ENCODE measurements at regions not wholly inside any gene's neighbourhood (a gene's known extent, or its start where the extent isn't known, plus 50 kb on each side); places are given as distances from the start of the nearest gene placed in this dataset.

DNA sequence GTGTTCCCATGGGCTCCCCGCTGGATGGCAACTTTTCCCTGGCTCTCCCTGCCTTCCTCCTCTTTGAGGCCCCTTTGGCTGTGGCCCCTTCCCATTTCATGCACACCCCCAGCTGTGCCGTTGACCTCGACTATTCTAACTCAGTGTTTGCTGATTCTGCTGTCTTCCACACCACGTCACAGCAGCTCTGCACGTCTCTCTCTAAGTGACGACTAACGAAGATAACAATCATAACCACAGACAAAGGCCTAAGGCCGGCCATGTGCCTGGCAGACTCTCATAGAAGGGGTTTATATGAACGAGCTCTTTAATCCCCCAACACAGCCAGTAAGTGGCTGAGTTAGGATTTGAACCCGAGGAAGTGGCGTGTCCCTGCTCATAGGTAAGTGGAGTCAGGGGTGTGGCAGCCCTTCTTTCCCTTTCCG, 151.5 kb upstream of the SHH start:
- TF ChIP-seq, protein P1, sequence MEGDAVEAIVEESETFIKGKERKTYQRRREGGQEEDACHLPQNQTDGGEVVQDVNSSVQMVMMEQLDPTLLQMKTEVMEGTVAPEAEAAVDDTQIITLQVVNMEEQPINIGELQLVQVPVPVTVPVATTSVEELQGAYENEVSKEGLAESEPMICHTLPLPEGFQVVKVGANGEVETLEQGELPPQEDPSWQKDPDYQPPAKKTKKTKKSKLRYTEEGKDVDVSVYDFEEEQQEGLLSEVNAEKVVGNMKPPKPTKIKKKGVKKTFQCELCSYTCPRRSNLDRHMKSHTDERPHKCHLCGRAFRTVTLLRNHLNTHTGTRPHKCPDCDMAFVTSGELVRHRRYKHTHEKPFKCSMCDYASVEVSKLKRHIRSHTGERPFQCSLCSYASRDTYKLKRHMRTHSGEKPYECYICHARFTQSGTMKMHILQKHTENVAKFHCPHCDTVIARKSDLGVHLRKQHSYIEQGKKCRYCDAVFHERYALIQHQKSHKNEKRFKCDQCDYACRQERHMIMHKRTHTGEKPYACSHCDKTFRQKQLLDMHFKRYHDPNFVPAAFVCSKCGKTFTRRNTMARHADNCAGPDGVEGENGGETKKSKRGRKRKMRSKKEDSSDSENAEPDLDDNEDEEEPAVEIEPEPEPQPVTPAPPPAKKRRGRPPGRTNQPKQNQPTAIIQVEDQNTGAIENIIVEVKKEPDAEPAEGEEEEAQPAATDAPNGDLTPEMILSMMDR (IDR thresholded peaks at IDR 0.05) = no peak
- H3K4me3 ChIP-seq = no peak overlapping the region
- DNase-seq (ENCODE audit: low spot score) = peak; percentile 41

DNA sequence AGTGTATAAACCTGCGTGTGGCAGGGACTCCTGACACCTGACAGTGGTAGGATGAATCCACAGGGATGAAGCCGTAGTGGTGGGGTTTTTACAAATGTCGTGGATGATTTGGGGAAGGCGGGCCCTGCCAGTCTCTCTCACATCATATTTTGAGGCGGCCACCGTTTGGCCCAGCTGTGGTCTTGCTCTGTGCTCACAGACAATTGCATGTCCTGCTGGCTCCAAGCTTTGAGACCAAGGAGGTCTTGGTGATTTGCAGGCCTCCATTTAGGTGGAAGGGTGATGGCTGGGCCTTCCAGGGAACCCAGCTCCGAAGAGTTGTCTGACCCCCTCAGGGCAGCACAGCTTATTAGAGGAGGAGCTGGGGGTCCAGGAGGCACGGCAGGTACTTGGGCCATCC, 151.1 kb upstream of the SHH start:
- DNase-seq (ENCODE audit: low spot score) = peak; percentile 53
- TF ChIP-seq, protein P1 (IDR thresholded peaks at IDR 0.05) = no peak
- H3K4me3 ChIP-seq = no peak overlapping the region
- H3K27ac ChIP-seq = no peak overlapping the region

More for the DNA sequence above, 151.5 kb upstream of the SHH start:
- H3K27ac ChIP-seq = no peak overlapping the region

DNA sequence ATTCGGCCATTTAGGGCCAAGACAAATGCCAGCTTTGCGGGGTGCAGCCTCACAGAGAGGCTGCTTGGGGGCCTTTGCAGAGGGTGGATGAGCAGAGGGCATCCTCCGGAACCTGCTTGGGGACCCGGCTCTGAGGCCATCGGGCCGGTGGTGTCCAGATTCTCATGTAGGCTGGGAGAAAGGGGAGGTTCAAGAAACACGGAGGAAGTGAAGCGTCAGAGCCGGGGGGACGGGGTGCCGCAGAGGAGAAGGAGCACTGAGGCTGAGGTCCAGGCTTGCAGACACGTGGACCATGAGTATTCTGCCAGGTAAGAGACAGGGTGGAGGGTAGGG, 150.7 kb upstream of the SHH start:
- DNase-seq (ENCODE audit: low spot score) = peak; percentile 24
- H3K27ac ChIP-seq = no peak overlapping the region
- H3K4me3 ChIP-seq = no peak overlapping the region
- TF ChIP-seq, protein P1 (IDR thresholded peaks at IDR 0.05) = no peak

DNA sequence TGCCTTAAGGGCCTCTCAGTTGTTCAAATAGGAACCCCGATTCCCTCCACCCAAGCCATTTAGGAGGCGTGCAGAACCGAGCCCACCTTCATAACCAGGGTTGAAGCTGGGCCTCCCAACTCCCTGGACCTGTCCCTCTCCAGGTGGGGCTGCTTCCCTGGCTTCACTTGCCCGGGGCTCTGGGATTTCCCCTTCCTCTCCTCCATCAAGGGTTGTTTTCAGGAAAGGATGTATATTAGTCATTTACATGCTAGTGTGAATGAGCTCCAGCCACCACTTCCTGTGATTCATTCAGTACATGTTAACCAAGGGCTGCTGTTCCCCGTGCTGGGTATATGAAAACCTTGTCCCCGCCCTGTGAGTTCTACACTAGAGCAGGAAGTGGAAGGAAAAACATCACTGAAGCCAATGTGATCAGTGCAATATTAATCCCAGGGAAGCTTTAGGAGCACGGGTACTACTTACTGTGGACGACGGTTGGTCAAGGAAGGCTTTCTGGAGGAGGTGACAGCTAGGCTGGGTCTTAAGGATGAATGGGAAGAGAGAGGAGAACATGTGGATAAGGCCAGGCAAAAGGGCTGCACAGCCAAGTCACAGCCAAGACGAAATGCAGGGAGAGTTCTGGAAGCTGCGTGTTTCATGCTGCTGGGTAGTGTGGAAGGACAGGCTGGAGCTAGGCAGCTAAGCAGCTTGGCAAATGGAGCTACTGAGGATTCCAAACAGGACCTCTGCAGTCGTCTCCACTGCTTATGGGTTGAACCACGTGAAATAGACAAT, 150.1 kb upstream of the SHH start:
- TF ChIP-seq, protein P1 (IDR thresholded peaks at IDR 0.05) = no peak
- DNase-seq (ENCODE audit: low spot score) = no peak
- H3K27ac ChIP-seq = no peak overlapping the region

DNA sequence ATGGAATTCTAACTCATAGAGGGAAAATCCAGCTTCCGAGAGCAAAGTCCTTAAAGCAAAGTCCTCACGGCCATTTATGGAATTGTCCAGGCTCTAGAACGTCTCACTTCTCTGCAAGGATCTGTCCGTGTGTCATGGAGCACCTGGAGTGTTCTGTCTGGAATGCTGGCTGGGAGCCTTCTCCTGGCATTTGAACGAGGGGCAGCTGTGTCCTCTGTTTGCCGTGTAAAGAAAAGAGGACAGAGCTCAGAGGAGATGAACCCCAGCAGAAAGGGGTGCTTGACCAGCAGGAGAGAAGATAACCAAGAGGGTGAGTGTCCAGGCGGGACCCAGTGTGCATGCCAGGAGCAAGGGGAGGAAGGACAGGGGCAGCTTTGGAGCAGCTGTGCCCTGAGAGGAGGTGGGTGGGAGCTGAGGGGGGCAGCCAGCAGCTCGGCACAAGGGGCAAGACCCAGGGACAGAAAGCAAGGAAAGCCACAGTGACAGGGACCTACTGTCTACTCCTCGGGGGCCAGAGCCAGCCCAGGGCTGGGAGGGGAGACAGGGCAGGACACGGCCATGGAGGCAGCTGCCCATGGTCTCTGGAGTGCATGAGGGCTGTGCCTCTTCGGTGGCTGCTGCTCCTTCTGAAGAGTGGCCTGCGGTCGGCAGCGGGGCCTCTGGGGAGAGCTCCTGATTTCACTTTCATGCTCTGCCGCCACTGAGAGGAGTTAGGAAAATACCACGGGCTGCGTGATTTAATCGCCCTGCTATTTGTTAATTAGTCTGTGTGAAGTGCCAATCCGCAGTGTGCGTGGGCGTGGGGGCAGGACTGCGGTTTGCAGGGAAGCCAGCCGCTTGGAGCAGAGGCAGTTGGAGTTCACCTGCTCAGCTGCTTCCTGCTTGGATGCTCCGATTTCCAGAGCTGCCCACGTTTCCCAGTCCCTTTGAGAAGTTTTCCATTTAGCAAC, 149.3 kb upstream of the SHH start:
- peak; percentile 52 for DNase-seq (ENCODE audit: low spot score)
- Histone ChIP-seq H3K27ac (no peak overlapping the region), H3K4me3 (no peak overlapping the region)
- TF ChIP-seq, protein P1 (IDR thresholded peaks at IDR 0.05) = no peak

More for the DNA sequence above, 150.1 kb upstream of the SHH start:
- H3K4me3 ChIP-seq = no peak overlapping the region

DNA sequence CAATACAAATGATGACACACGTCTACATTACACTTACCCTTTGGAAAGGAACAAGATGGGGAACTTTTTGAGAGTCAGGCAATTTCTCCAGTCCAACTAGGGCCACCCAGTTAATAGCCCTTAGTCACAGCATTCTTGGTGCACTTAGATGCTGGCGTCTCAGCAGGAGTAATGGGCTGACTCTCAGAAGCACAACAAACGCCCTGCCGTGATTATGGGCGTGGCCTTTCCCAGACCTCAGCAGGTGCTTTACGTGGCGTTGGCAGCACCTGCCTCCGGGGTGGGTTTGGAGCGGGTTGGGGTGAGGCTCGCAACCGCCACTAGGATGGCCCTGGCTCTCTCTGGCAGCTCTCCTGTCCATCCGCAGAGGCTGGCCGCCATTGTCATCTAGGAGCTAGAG, 147.6 kb upstream of the SHH start:
- Histone ChIP-seq H3K4me3 (no peak overlapping the region), H3K27ac (no peak overlapping the region)
- TF ChIP-seq, protein P1 (IDR thresholded peaks at IDR 0.05) = no peak
- DNase-seq (ENCODE audit: low spot score) = peak; percentile 41

All from coronary artery (tissue), 2 donors.